Breast epithelium (tissue), 4 donors: ENCODE measurements at regions not wholly inside any gene's neighbourhood (a gene's known extent, or its start where the extent isn't known, plus 50 kb on each side); places are given as distances from the start of the nearest gene placed in this dataset.

Source experiments
- DNase-seq, 2 donors: peaks; one replicate each; pipeline ENCODE4 v3.0.0-alpha.2; 2019; ENCODE audit warnings: low spot score in 2 of 2
- H3K27ac ChIP-seq, 2 donors: fragments of 200-600 bp; sonication (generic) in 1 of 2; one replicate each; pipeline ENCODE4 v1.5.1; 2016 to 2019; ENCODE audit warnings: mild to moderate bottlenecking in 1 of 2
- H3K27me3 ChIP-seq, 2 donors: fragments of 200-600 bp; sonication (generic) in 1 of 2; one replicate each; pipeline versions ENCODE4 v1.5.1 to v1.6.0; 2017 to 2019; ENCODE audit warnings: control low read depth in 1 of 2, mild to moderate bottlenecking in 1 of 2
- H3K36me3 ChIP-seq: fragments of 200-600 bp; one replicate; pipeline ENCODE4 v1.5.1; 2019
- H3K4me1 ChIP-seq, 2 donors: fragments of 200-600 bp; sonication (generic); one replicate each; pipeline ENCODE4 v1.5.1; 2016 to 2019; ENCODE audit warnings: control low read depth in 1 of 2
- H3K4me3 ChIP-seq, 3 donors: fragments of 200-600 bp; sonication (generic); 1 replicate in 2 of 3; 2 replicates in 1 of 3; pipeline ENCODE4 v1.5.1; 2016 to 2019; ENCODE audit warnings: mild to moderate bottlenecking in 3 of 3, moderate library complexity in 2 of 3
- H3K9me3 ChIP-seq, 2 donors: fragments of 200-600 bp; sonication (generic) in 1 of 2; one replicate each; pipeline ENCODE4 v1.5.1; 2016 to 2019; ENCODE audit warnings: control low read depth in 1 of 2
- CTCF ChIP-seq, 3 donors: fragments of 450-650 bp; IDR thresholded peaks; one replicate each; pipeline ENCODE4 v1.5.1; 2016 to 2017; ENCODE audit warnings: antibody characterized with exemption in 3 of 3, mild to moderate bottlenecking in 3 of 3, moderate library complexity in 3 of 3
- POLR2A ChIP-seq: fragments of 450-650 bp; IDR thresholded peaks from one replicate; pipeline ENCODE4 v1.6.1; 2016; ENCODE audit warnings: antibody characterized with exemption, mild to moderate bottlenecking, moderate library complexity
- POLR2AphosphoS5 ChIP-seq, 3 donors: sonication (generic); formaldehyde crosslinking; IDR thresholded peaks; one replicate each; pipeline ENCODE4 v1.6.1; 2017; ENCODE audit warnings: antibody characterized with exemption in 3 of 3
- intact Hi-C: fragments of 100-400 bp; cut with DNase I; formaldehyde crosslinking; loops from one replicate; pipeline ENCODE4 v1.15.1; 2023; ENCODE audit warnings: low total_unique reads

- Histone ChIP-seq H3K36me3 (no peaks in the 10 kb centered on the region), H3K4me1 (no peaks in the 10 kb centered on the region), H3K27ac (no peak overlapping the region), H3K9me3 (no peaks in the 10 kb centered on the region), H3K4me3 (no peak overlapping the region), H3K27me3 (peaks cover 0 to 7% of the 10 kb centered on the region in 2 donors)
- TF ChIP-seq CTCF (IDR thresholded peaks at IDR 0.05) (no peak), POLR2A (no peak), POLR2AphosphoS5 (IDR thresholded peaks at IDR 0.05) (no peak)
- DNase-seq, result no peak
- intact Hi-C loops, result no loop called here
Observed at GRCh38 chr10:104548090-104548489, 93.0 kb upstream of the SORCS3 start.

- Histone ChIP-seq H3K27me3 (no peaks in the 10 kb centered on the region), H3K9me3 (no peaks in the 10 kb centered on the region), H3K36me3 (no peaks in the 10 kb centered on the region), H3K4me1 (no peaks in the 10 kb centered on the region), H3K27ac (no peak overlapping the region), H3K4me3 (no peak overlapping the region)
- intact Hi-C loops, result no loop called here
- no peak for DNase-seq
- TF ChIP-seq POLR2AphosphoS5 (IDR thresholded peaks at IDR 0.05), result no peak
- TF ChIP-seq POLR2A, result no peak
- no peak for TF ChIP-seq CTCF (IDR thresholded peaks at IDR 0.05)
Observed at GRCh38 chr10:104556831-104557230, 84.3 kb upstream of the SORCS3 start.

- H3K27me3 ChIP-seq, result no peaks in the 10 kb centered on the region
- no peak for DNase-seq
- no peak for TF ChIP-seq POLR2A
- TF ChIP-seq POLR2AphosphoS5 (IDR thresholded peaks at IDR 0.05), result no peak
- TF ChIP-seq CTCF (IDR thresholded peaks at IDR 0.05), result no peak
- no peaks in the 10 kb centered on the region for H3K9me3 ChIP-seq
- intact Hi-C loops, result no loop called here
- H3K4me1 ChIP-seq, result no peaks in the 10 kb centered on the region
- no peak overlapping the region for H3K4me3 ChIP-seq
- H3K27ac ChIP-seq, result no peak overlapping the region
- H3K36me3 ChIP-seq, result no peaks in the 10 kb centered on the region
Observed at GRCh38 chr10:104557966-104558365, 83.1 kb upstream of the SORCS3 start.

- Histone ChIP-seq H3K4me3 (no peak overlapping the region), H3K36me3 (no peaks in the 10 kb centered on the region), H3K27me3 (no peaks in the 10 kb centered on the region), H3K4me1 (no peaks in the 10 kb centered on the region), H3K9me3 (no peaks in the 10 kb centered on the region), H3K27ac (no peak overlapping the region)
- TF ChIP-seq POLR2A, result no peak
- no peak for TF ChIP-seq CTCF (IDR thresholded peaks at IDR 0.05)
- TF ChIP-seq POLR2AphosphoS5 (IDR thresholded peaks at IDR 0.05), result no peak
- no peak for DNase-seq
- intact Hi-C loops, result no loop called here
Observed at GRCh38 chr10:104559935-104560334, 81.2 kb upstream of the SORCS3 start.

GRCh38 chr10:104563051-104563450 is 78.0 kb upstream of the SORCS3 start:
- TF ChIP-seq CTCF (IDR thresholded peaks at IDR 0.05), result no peak
- intact Hi-C loops, result no loop called here

More at GRCh38 chr10:104563051-104563450, 78.0 kb upstream of the SORCS3 start:
- H3K27me3 ChIP-seq, result no peaks in the 10 kb centered on the region
- H3K9me3 ChIP-seq, result peaks cover 0 to 8% of the 10 kb centered on the region in 2 donors
- H3K4me3 ChIP-seq, result no peak overlapping the region
- H3K36me3 ChIP-seq, result no peaks in the 10 kb centered on the region
- H3K27ac ChIP-seq, result no peak overlapping the region
- H3K4me1 ChIP-seq, result no peaks in the 10 kb centered on the region
- no peak for DNase-seq
